B cell (primary cell): ENCODE measurements at regions not wholly inside any gene's neighbourhood (a gene's known extent, or its start where the extent isn't known, plus 50 kb on each side); places are given as distances from the start of the nearest gene placed in this dataset.
"Not testable (repeated sequence)": the region's sequence is repeated elsewhere in the genome, so short reads cannot be mapped to it uniquely, and the experiment has no call there.

Experiments
- ATAC-seq: fragments of 200-7000 bp; cut with Tn5 transposase; one replicate; pipeline ENCODE4 v1.10.0; 2021; ENCODE audit warnings: low read depth, mild to moderate bottlenecking, moderate number of reproducible peaks, moderate library complexity
- CTCF ChIA-PET: fragments of 350-600 bp; sonication (Branson Sonifier 250); formaldehyde crosslinking; loops from one replicate; lab custom pipeline; 2021; ENCODE audit warnings: antibody characterized with exemption, inconsistent platforms; lab: Charles Lee
- POLR2A ChIA-PET: fragments of 350-600 bp; sonication (Branson Sonifier 250); formaldehyde crosslinking; loops from one replicate; lab custom pipeline; 2021; ENCODE audit warnings: antibody characterized with exemption; lab: Charles Lee
- DNase-seq: peaks from one replicate; pipeline ENCODE4 v3.0.0; 2013
- H2AFZ ChIP-seq: 2 replicates; pipeline ENCODE4 v1.6.1; 2012; ENCODE audit warnings: mild to moderate bottlenecking, low read depth, low read length; ENCODE audit not compliant: insufficient read depth, poor library complexity, severe bottlenecking
- H3K27ac ChIP-seq, 2 donors: 1 replicate in 1 of 2; 2 replicates in 1 of 2; pipeline ENCODE4 v1.5.1; 2012 to 2013; ENCODE audit warnings: low read length in 2 of 2, mild to moderate bottlenecking in 2 of 2, moderate library complexity in 1 of 2
- H3K27me3 ChIP-seq, 4 experiments: fragments of 200-600 bp in 1 of 4; sonication (generic) in 1 of 4; replicated peaks in 1 of 4; 1 replicate in 2 of 4; 2 replicates in 2 of 4; pipeline versions ENCODE4 v1.6.1 to v1.7.0; 2013 to 2016; ENCODE audit warnings: low read length in 3 of 4, mild to moderate bottlenecking in 2 of 4, mixed read lengths in 1 of 4, moderate library complexity in 1 of 4; ENCODE audit not compliant: insufficient read depth in 4 of 4, control insufficient read depth in 3 of 4; ENCODE audit errors: control extremely low read depth in 1 of 4
- H3K36me3 ChIP-seq, 2 experiments: replicated peaks in 1 of 2; 1 replicate in 1 of 2; 2 replicates in 1 of 2; pipeline versions ENCODE4 v1.6.1 to v1.7.1; 2013; ENCODE audit warnings: low read length in 1 of 2; ENCODE audit not compliant: insufficient read depth in 2 of 2, control insufficient read depth in 1 of 2; ENCODE audit errors: control extremely low read depth in 1 of 2, extremely low read depth in 1 of 2
- H3K4me1 ChIP-seq, 2 donors: fragments of 200-600 bp in 1 of 2; sonication (generic) in 1 of 2; 1 replicate in 1 of 2; 2 replicates in 1 of 2; pipeline versions ENCODE4 v1.5.1 to v1.6.1; 2013 to 2017; ENCODE audit warnings: low read length in 2 of 2; ENCODE audit not compliant: control insufficient read depth in 2 of 2, insufficient read depth in 2 of 2
- H3K4me2 ChIP-seq: replicated peaks from 2 replicates; pipeline ENCODE3; 2012; ENCODE audit warnings: mild to moderate bottlenecking, low read depth, low read length; ENCODE audit not compliant: poor library complexity, severe bottlenecking
- H3K4me3 ChIP-seq, 5 experiments: fragments of 200-600 bp in 1 of 5; sonication (generic) in 1 of 5; 1 replicate in 3 of 5; 2 replicates in 2 of 5; pipeline versions ENCODE4 v1.5.1 to v1.7.0; 2011 to 2016; ENCODE audit warnings: low read length in 4 of 5, mild to moderate bottlenecking in 4 of 5, low read depth in 2 of 5, control low read depth in 1 of 5, moderate library complexity in 1 of 5; ENCODE audit not compliant: insufficient read depth in 1 of 5; ENCODE audit errors: control extremely low read depth in 1 of 5, extremely low read depth in 1 of 5
- H3K79me2 ChIP-seq: fragments of 200-600 bp; sonication (generic); one replicate; pipeline ENCODE4 v1.6.0; 2016; ENCODE audit warnings: low read length; ENCODE audit not compliant: control insufficient read depth, insufficient read depth
- H3K9ac ChIP-seq: fragments of 200-600 bp; sonication (generic); 2 replicates; pipeline ENCODE4 v1.6.1; 2017; ENCODE audit warnings: mild to moderate bottlenecking, low read length, moderate library complexity
- H3K9me3 ChIP-seq, 3 donors: one replicate each; pipeline versions ENCODE4 v1.6.1 to v1.7.1; 2013; ENCODE audit warnings: low read length in 2 of 3; ENCODE audit not compliant: control insufficient read depth in 2 of 3, insufficient read depth in 1 of 3; ENCODE audit errors: control extremely low read depth in 1 of 3
- H4K20me1 ChIP-seq: 2 replicates; pipeline ENCODE4 v1.6.0; 2012; ENCODE audit warnings: mild to moderate bottlenecking, low read length; ENCODE audit not compliant: insufficient read depth, control insufficient read depth, poor library complexity, severe bottlenecking
- H3K27ac Mint-ChIP-seq: one replicate; pipeline ENCODE4 v1.8.0; 2021; ENCODE audit warnings: mixed read lengths
- H3K27me3 Mint-ChIP-seq: one replicate; pipeline ENCODE4 v1.8.0; 2021; ENCODE audit warnings: mixed read lengths
- H3K4me1 Mint-ChIP-seq: one replicate; pipeline ENCODE4 v1.8.0; 2021; ENCODE audit warnings: mixed read lengths
- H3K4me3 Mint-ChIP-seq: one replicate; pipeline ENCODE4 v1.8.0; 2021; ENCODE audit warnings: mixed read lengths
- H3K9me3 Mint-ChIP-seq: one replicate; pipeline ENCODE4 v1.8.0; 2022; ENCODE audit warnings: mixed read lengths; ENCODE audit not compliant: insufficient read depth
- EZH2 ChIP-seq: IDR thresholded peaks from 2 replicates; pipeline ENCODE4 v1.6.1; 2012; ENCODE audit warnings: borderline replicate concordance, low read depth, mild to moderate bottlenecking, moderate library complexity, low read length; ENCODE audit not compliant: insufficient read depth, poor library complexity, severe bottlenecking
- WGBS: methylation state at CpG from one replicate; pipeline ENCODE4 v1.1.5; 2013; ENCODE audit warnings: missing lambda C conversion rate; ENCODE audit not compliant: insufficient coverage; 5-methylcytosine and 5-hydroxymethylcytosine counted together
- intact Hi-C: fragments of 100-400 bp; cut with micrococcal nuclease; formaldehyde crosslinking; loops from one replicate; pipeline ENCODE4 v1.10.0; 2022
- TF ChIP-seq, protein P1 (sequence below): fragments of 200-600 bp; IDR thresholded peaks from one replicate; pipeline ENCODE4 v1.8.0; 2022; ENCODE audit warnings: antibody characterized with exemption, mild to moderate bottlenecking

DNA sequence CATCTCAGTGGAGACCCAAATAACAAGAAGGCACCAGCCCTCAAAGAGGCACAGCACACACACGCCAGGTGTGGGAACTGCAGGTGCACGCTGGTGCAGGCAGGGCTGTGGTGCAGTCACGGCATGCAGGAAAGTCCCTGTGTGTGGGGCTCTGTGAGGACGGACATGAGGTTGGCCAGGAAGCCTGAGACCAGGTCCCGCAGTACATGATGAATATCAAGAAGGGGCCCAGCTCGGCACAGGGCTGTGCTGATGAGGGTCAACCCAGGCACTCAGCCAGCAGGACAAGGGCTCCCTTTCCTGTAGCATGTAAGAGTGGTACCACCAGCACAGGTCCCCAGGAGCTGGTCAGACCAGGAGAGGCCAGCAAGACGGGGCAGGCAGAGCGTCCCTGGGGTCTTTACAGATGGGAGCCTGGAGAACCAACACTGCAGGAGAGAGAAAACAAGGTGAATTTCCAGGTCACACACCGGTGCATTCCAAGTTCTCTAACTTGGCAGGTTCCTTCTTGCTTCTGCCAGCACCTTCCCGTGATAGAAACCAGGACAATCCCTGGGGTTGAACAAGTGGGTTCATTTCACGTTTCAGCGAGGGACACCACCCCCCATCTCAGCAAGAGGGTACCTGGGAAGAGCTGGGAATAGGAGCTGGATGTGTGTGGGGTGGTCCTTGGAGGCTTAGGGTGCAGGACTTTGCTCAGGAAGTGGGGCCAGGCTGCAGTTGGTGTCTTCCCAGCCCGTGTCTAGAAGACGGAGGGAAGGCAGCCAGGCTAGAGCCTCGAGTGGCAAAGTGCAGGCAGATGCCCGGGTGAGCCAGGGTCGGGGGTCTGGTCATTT lies 244.8 kb upstream of the TCERG1L start:
- Histone ChIP-seq H3K9ac (no peak overlapping the region), H3K4me3 (no peak overlapping the region), H3K4me1 (no peaks in the 10 kb centered on the region), H3K27ac (no peak overlapping the region), H3K4me2 (no peak overlapping the region), H3K27me3 (peaks cover 0 to 2% (median 0%) of the 10 kb centered on the region in 4 experiments), H3K79me2 (no peaks in the 10 kb centered on the region), H3K36me3 (no peaks in the 10 kb centered on the region), H3K9me3 (peaks cover 0 to 31% (median 0%) of the 10 kb centered on the region in 3 donors), H2AFZ (no peak overlapping the region), H4K20me1 (no peaks in the 10 kb centered on the region)
- H3K27ac Mint-ChIP-seq = no peak overlapping the region
- 78% methylated on average over 14 of the region's 17 CpGs for WGBS
- H3K9me3 Mint-ChIP-seq = no peaks in the 10 kb centered on the region
- intact Hi-C loops = no loop called here
- H3K4me3 Mint-ChIP-seq = no peak overlapping the region
- no peaks in the 10 kb centered on the region for H3K4me1 Mint-ChIP-seq
- TF ChIP-seq, protein P1, sequence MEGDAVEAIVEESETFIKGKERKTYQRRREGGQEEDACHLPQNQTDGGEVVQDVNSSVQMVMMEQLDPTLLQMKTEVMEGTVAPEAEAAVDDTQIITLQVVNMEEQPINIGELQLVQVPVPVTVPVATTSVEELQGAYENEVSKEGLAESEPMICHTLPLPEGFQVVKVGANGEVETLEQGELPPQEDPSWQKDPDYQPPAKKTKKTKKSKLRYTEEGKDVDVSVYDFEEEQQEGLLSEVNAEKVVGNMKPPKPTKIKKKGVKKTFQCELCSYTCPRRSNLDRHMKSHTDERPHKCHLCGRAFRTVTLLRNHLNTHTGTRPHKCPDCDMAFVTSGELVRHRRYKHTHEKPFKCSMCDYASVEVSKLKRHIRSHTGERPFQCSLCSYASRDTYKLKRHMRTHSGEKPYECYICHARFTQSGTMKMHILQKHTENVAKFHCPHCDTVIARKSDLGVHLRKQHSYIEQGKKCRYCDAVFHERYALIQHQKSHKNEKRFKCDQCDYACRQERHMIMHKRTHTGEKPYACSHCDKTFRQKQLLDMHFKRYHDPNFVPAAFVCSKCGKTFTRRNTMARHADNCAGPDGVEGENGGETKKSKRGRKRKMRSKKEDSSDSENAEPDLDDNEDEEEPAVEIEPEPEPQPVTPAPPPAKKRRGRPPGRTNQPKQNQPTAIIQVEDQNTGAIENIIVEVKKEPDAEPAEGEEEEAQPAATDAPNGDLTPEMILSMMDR = no peak
- no peak for TF ChIP-seq EZH2
- ChIA-PET CTCF (no interaction called here), POLR2A (no interaction called here)
- H3K27me3 Mint-ChIP-seq = peaks cover 4% of the 10 kb centered on the region
- no peak for ATAC-seq
- DNase-seq = no peak

- Histone ChIP-seq H3K79me2 (no peaks in the 10 kb centered on the region), H3K27me3 (peaks cover 0 to 2% (median 0%) of the 10 kb centered on the region in 4 experiments), H2AFZ (no peak overlapping the region), H4K20me1 (no peaks in the 10 kb centered on the region), H3K4me2 (no peak overlapping the region), H3K4me3 (no peak overlapping the region), H3K9me3 (peaks cover 0 to 30% (median 0%) of the 10 kb centered on the region in 3 donors), H3K9ac (no peak overlapping the region), H3K36me3 (no peaks in the 10 kb centered on the region), H3K27ac (no peak overlapping the region), H3K4me1 (no peaks in the 10 kb centered on the region)
- no peak for TF ChIP-seq EZH2
- TF ChIP-seq, protein P1 = no peak
- intact Hi-C loops = no loop called here
- no peak overlapping the region for H3K4me3 Mint-ChIP-seq
- 87% methylated on average over 4 of the region's 12 CpGs for WGBS
- ChIA-PET CTCF (no interaction called here), POLR2A (no interaction called here)
- no peak overlapping the region for H3K27ac Mint-ChIP-seq
- H3K27me3 Mint-ChIP-seq = peaks cover 4% of the 10 kb centered on the region
- no peaks in the 10 kb centered on the region for H3K9me3 Mint-ChIP-seq
- ATAC-seq (no peak), DNase-seq (no peak)
- H3K4me1 Mint-ChIP-seq = no peaks in the 10 kb centered on the region
Observed at GRCh38 chr10:131556897-131557495, 245.5 kb upstream of the TCERG1L start.

GRCh38 chr10:131557956-131558355 lies 246.4 kb upstream of the TCERG1L start:
- H3K9ac ChIP-seq, H3K79me2 ChIP-seq, H2AFZ ChIP-seq, H3K4me2 ChIP-seq, H3K27me3 Mint-ChIP-seq, H3K4me3 ChIP-seq, CTCF ChIA-PET, H3K4me3 Mint-ChIP-seq, H3K4me1 ChIP-seq, H3K27ac Mint-ChIP-seq, ATAC-seq, H3K27me3 ChIP-seq, POLR2A ChIA-PET, DNase-seq, H3K9me3 Mint-ChIP-seq, H3K27ac ChIP-seq, intact Hi-C loops, H3K4me1 Mint-ChIP-seq, H4K20me1 ChIP-seq, H3K36me3 ChIP-seq: not testable (repeated sequence)
- 100% methylated on average over 2 of the region's 9 CpGs for WGBS
- H3K9me3 ChIP-seq = peaks cover 0 to 28% (median 0%) of the 10 kb centered on the region in 3 donors
